HS-5 (cell line): ENCODE measurements at regions not wholly inside any gene's neighbourhood (a gene's known extent, or its start where the extent isn't known, plus 50 kb on each side); places are given as distances from the start of the nearest gene placed in this dataset.

Source experiments
- DNase-seq: peaks from one replicate; pipeline ENCODE4 v3.0.0-alpha.2; 2012; ENCODE audit warnings: low read depth

DNA sequence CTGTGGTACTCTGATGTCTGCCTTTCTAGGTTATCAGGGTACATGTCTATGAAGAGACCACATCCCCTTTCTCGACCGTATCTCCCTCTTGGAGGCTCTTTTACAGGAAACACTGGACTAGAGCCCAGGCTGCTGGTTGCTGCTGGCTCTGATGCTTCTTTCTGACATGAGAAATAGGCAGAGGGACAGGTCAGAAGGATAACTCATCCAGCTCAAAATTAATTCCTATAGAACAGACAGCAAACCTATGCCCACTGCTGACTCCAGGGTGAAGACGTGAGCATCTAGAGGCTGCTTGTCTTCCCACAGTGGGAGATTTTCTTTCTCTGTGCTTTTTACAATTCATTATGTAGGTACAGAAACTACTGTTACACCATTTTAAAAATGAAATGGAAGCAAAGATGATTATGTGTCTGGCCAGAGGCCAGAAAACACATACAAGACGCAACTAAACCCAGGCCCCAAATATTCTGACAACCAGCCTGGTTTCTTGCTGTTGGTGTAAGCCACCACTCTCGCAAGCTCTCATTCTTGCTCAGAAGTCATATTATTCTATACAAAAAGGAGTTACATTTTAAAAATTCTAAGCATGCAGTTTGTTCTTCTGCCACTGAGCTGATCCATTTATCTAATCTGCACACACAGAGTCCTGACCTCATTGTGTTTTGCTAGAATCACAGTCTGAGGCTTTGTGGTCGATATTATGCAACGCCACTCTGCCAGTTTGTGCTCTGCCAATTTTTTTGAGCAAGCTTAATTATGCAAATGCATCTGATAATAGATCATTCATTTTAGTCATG is 424.3 kb downstream of the KIF20B start:
- DNase-seq, result peak; percentile 59

DNA sequence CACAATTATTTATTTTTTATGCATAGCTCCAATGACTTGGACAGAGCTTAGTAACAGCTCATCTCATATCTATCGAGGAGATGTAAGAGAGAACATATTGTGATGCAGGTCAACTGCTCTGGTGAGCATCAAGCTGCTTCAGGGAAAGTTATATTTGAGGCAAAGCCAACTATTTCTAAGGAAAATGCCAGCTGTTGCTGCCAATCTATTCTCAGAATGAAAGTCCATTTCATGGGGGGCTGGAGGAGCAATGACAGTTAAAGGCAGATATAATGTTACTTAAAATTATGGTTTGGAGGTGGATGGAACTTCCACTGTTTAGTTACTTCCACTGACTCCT is 424.8 kb downstream of the KIF20B start:
- DNase-seq, result no peak

DNA sequence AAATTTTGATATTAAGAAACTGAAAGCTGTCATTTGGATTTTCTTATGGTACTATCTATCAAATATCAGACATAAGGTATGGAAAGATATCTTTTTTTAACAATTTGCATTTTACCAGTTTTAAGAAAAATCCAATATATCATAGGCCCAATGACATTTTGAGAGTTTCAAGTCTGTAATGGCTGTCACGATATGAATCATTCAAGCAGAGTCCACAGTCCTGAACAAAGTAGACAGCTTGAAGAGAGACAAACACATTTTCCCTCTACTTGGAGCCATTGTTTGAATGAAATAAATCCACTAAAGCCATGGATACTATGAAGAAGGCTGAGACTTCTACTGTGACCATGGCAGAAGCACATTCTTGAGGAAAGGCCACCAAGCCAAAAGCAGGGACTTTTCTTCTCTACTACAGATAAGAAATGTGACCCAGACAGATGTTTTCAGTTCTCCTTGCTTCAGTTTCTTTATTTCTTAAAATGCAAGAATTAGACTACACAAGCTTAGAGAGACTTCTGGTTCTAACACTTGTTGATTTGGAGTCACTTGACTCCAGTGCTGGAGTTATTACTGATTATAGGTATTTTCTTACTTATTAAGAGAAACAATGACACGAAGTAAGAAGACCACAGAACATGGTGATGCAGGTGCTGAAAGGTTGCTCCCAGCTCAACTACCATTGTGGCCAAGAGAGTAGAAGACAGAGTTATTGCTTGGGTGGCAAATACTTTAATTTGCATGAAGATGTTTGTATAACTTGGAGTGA is 429.1 kb downstream of the KIF20B start:
- DNase-seq, result no peak

DNA sequence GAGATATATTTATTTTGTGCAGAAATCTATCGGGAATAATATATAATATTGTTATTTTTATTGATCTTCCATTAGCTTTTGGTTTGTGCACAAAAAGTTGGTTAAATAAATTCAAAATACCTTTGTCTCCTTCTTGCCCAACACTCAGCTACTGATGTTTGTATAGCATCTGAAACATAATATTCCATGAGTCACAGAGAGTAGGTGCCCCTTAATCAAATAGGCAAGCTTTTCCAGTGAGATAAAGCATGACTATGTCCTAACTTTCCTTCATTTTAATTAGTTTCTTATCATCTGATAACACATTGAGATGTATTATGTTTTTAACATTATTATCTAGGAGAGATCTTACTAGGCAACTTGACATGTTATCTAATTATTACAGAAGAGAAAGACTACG is 432.2 kb downstream of the KIF20B start:
- DNase-seq, result no peak

DNA sequence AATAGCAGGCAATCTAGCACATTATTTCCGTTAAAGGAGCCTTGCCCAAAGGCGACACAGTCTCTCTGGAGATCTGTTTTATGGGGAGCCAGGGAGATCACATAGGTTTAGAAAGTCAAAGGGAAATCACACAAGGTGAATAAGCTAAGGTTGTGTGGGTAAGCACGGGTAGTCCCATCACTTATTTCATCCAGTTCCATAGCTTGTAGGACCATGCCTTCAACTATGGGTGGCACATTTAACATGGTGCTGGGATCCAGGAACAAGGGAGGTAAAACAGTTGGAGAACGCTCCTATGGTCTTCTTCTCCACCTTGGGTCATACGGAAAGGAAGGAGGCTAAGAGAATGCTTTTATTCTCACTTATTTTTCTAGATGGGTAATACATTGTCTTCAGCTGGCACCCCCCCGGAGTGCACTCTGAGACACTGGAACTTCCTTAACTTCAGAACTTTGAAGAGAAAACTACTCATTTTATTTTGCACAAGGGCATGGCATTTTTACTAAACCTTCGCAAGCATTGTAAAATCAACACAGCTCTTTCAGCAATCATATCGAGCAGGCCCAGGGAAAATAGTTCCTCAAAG is 435.4 kb downstream of the KIF20B start:
- no peak for DNase-seq

DNA sequence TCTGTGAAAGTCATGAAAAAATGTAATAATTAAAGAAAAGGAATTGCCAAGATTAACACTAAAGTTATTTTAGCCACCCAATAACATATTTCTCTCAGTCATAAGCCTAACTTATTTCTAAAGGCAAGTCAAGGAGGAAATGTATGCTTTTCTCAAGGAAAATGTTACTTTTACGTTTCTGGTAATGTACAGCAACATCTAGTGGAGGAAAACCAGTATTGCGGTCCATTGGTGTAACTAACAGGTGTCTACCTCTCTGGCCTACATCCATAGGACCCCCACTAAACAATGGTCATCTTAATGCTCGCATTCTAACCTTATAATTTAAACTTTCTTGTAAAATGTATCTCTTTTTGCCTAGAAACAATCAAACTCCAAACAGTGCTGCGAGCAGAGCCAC is 437.5 kb downstream of the KIF20B start:
- no peak for DNase-seq

DNA sequence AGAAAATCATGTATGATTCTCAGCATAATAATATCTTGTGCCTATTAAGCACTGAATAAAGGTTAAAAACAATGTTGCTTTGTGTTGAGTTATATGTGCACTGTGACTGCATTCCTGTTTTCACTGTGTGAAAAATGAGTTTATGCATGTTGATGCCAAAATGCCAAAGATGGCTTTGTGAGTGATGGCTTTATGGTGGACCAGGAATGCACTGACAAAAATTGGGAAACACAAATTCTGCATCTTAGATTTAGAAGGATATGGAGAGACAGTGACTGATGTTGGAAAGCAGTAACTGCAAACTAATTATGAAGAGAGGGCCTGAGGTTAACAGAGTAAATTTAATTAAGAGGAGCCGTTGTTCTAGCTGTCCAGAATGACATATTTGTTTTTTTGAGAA is 440.4 kb downstream of the KIF20B start:
- no peak for DNase-seq

DNA sequence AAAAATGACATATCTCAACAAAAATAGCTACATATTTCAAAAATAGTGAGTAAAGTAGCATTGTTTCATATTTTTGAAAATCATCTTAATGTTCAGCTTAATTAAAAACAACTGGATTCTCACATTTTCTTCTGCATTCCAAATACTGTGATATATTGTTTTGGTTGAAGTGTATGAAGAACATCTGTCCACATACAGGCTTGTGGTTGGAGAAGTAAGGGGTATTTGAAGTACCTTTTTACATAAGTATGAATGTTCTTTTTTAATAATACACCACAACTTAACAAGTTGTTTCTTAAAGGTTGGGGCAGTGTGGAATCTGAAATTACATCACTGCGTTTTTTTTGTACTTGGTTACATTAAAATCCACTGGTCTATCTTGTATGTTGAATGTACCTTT is 442.5 kb downstream of the KIF20B start:
- DNase-seq, result no peak

DNA sequence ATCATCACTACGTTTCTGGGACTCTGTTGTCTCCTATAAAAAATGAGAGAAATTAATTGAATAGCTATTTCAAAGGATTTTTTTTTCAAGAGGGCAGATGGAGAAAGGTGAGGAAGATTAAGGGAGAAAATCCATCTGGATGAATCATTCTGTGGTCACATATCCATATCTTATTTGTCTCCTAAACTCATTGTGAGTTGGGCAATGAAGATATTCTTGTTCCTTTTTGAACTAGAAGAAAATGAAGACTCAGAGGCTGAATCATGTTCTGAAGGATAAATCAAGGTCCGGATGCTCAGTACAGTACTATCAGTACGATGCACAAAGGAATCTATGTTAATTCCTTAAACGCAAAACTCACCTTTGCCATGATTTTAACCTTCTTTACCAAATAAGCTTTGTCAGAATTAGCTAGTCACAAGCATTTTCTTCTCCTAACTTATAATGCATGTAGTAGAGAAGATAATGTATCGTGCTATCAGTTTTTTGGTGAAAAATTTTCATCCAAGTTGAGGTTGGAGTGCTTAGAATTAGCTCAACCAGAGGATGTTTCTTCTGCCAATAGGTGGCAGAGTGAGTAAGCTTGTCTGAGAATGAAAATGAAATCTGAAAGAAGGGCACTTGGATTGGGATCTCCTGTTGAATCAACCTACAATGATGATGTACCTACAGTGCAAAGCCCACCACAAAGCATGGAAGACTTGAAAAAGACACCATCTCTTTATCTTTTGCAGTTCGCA is 446.9 kb downstream of the KIF20B start:
- DNase-seq, result peak; percentile 56

DNA sequence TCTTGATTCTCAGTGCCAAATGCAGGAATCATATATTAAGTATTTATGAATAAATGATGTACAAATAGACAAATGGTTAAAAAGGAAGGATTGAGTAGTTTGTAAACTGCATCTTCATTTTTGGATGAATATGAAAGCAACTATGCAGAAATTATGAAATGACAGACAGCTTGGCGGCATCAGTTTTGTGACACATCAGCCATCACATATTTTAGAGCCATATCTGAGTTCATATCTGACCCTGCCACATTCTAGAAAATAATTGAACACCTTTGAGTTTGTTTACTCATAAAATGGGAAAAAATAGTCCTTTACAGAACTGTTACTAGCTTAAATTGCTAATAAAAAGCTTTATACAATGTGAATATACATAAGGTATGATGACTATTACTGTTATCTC is 448.2 kb downstream of the KIF20B start:
- DNase-seq, result no peak

DNA sequence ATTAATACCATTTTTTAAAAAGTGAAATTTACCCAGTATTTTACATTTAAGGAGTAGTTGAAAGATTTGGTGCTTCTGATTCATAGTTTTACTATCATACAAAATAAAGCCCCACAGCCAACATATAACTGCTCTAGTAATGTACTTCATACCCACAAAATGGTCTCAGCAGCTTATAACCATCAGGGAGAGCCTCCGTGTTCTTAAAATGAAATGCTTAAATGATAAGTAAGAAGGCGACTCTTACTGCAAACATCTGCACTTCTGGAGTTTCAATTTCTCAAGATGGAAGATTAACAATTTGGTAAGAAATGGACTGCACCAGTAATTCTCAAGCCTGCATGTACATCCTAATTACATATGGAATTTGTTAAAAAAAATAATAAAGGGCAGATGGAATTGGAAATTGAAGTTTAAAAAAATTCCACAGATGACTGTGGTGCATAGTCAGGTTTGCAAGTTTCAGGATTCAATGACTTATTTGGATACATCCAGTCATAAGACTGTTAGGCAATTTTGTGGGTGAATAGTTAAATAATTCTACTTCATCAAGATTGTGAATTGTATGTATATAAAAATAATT is 461.0 kb downstream of the KIF20B start:
- DNase-seq, result peak; percentile 79

DNA sequence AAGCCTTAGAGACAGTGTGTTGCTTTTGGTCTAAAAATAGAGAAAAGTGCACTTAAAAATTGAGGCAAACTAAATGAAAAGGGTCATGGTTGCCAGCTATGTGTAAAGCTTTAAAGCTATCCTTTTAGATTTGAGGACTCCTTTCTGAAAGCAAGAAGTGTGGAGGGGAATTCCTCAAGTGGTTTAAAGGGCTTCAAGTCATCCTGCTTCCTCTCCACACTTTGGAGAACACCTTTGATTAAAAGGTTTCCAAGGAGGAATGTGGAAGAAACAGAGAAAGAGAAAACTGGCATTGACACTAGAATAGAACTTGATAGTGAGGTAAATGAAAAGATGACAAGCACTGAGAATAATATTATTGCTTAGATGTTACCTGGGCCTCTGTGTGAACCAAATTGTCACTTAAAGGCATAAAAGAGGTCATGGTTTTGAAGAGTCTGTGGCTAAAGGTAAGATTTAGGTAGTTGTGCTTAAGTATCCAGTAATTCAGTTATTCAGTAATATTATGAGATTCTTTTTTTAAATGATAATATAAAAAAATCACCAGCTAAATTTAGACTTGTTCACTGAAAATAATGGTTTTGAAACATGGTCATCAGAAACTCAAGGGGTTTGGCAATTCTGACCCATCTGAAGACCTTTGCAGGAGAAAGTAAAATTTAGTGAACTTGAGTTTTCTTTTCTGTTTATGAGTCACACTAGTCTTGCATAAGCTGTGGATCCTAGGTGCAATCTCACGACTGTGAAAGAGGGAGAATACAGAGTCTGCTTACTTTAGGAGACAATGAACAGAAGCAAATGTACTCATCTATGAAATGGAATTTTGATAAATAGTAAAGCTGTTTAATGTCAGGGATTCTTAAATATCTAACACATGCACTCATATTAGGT is 466.0 kb downstream of the KIF20B start:
- peak; percentile 33 for DNase-seq

DNA sequence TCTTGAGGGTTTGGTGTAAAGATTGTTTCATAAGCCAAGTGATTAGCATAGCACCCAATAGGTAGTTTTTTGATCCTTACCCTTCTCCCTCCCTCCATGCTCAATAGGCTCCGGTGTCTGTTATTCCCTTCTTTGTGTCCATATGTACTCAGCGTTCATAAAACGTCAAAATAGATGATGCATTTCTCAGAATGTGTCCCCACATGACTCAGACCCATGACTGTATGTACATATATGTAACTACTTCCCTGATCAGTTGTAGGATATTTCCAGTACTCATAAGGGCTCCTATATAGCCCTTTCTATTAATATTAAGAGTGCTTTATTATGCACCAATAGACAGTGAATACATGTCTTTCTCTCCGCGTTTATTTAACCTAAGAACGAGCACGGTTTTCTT is 466.9 kb downstream of the KIF20B start:
- DNase-seq, result no peak

DNA sequence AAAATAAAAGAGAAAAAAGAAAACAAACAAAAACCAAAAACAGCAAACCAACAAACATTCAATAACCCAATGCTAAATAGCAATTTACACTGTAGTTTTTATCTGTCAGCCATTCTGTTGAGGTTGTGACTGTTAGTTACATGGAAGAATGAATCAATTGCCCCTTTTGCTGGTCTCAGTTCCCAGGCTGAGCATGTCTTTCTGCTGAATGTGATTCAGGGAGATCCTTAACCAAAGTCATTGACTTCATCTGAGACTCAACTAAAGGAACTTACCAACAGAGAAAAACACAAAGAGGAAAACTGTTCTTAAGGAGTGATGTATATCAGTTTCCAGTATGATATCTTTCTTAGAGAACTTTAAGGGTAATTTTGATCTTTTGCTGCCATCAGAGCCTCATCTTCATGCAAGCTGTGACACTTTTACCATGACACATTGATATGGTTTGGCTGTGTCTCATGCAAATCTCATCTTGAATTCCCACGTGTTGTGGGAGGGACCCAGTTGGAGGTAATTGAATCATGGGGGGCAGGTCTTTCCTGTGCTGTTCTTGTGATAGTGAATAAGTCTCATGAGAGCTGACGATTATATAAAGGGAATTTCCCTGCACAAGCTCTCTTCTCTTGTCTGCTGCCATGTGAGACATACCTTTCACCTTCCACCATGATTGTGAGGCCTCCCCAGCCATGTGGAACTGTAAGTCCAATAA is 469.8 kb downstream of the KIF20B start:
- no peak for DNase-seq

DNA sequence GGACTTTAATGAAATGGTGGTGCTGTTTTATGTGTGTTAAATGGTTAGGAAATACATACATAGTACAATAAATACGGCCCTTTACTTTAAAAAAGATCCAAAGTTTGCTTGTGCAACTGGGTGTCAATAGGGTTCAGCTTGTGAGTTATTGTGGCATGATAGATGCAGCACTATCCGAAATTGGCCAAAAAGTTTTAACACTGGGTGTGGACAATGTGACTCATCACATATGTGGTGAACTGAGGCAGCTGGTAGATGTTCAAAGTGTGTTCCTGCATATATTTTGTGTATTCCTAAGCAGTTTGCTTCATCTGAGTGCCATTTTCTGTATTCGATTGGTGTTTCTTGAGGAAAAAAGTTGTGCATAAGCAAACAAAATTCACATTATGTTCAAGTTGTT is 473.1 kb downstream of the KIF20B start:
- DNase-seq, result no peak

DNA sequence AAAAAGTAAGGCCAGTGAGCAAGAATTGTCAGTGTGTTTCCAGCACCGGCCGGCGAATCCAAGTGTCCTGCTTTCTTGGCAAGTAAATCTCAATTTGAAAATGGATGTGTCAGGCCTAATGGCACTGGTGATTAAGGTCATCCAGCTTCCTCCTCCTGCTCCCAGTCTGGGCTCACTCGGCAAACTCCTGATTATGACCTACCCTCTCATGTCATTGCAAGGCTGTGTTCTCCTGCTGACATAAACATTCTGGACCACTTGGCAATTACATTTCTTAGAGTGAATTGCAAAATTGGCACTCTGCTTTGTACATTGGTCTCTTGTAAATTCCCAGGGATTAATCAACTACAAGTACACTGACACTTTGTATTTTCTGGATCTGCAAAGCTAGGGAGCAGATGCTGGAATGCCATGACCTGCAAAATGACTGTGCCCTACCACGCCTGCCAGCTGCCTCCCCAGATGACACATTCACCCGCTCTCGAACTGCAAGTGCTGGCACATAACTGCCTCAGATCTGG is 473.8 kb downstream of the KIF20B start:
- DNase-seq, result no peak

DNA sequence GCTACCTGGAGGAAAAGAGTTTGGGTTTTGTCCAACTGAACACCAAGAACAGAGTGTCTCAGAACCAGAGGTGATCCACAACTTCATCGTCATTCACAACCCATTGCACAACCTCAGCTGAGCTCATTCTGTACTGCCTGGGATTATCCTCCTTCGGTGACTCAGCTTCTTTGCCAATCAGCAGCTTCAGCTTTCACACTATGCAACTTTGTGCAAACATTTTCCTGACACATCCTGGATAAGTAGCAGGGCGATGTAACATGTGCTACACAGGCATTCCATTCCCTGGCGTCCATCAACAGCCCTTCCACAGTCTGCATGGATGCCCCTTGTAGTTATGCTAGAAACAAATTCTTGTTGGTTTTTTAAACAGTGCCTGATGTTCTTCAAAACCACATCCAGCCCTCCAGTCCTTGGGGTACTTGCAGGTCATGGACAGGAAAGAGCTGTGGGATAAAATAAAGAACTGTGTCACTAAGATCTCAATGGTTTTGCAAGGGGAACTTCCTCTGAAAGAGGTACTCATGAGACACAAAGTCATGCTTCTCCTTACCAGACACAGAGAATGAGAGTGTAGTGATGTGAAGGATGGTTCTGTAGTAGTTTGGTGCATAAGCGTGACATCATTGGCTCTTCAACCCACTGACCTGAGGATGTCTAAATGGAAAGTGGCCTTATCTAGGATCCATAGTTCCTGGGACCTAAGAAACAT is 478.5 kb downstream of the KIF20B start:
- peak; percentile 96 for DNase-seq

DNA sequence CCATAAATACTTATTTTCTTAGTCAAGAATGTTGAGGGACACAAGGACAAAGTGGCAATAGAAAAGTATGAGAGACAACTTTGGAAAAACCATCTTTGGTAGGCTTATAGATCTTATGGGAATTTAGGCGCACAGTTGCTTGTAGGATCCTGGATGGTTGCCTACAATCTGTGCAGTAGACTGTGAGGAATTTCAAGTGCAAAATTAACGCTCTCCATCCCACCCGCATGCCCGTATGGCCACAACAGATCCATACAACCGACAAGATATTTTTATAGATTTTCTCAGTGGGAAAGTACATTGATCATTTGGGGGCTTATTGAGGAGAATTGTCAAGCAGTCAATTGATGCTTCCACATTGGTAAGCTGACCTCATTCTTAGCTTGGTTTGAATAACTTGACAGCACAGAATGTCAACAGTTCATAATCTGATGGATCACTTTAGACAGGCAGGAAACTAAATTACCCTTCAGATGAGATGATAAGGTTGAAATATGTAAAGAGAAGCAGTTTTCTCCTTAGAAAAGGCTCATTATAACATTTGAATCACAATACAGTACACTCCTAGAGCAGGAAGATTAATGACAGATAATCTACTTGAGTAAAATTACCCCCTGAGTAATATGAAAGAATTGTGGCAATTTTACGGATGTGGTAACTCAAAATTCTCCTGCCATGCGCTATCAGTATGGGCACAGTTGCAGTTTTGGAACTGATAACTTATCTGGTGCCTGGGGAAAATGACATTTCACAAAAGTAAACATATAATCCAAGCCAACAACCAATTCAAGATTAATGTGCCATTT is 479.7 kb downstream of the KIF20B start:
- no peak for DNase-seq

DNA sequence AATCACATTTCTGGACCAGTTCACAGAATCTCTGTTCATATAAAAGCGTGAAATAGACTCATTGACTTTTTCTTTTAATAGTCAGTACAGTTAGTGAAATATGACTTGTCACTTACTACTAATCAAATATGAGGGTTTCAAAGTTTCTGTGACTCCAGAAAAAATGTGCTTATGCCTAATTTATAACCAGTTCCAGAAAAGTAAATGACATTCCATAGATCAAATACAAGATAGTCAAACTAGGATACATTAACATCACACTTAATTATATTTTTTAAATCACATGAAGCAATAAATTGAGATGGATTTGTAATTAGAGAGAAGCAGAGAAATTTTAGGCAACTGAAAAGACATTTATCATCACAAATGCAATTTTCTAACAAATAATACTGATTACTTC is 491.4 kb downstream of the KIF20B start:
- DNase-seq, result no peak
